Endothelial cell of umbilical vein (primary cell): ENCODE measurements at regions not wholly inside any gene's neighbourhood (a gene's known extent, or its start where the extent isn't known, plus 50 kb on each side); places are given as distances from the start of the nearest gene placed in this dataset.

Source experiments
- BruUV-seq: library from RNA; stranded (reverse); fragments of 400-500 nt; replicated peaks from 2 replicates; lab custom pipeline; 2021; lab: Mats Ljungman, UMichigan
- CTCF ChIA-PET: fragments of 300-600, 350-600 bp; sonication (Branson Sonifier 250); formaldehyde crosslinking; loops from one replicate; lab custom pipeline; 2021; ENCODE audit warnings: antibody characterized with exemption, inconsistent platforms; lab: Charles Lee
- POLR2A ChIA-PET: fragments of 300-600, 350-600 bp; sonication (Branson Sonifier 250); formaldehyde crosslinking; loops from one replicate; lab custom pipeline; 2021; ENCODE audit warnings: antibody characterized with exemption, inconsistent platforms; lab: Charles Lee
- DNase-seq: peaks from one replicate; pipeline ENCODE4 v3.0.0-alpha.2; 2011; ENCODE audit warnings: low read depth, low spot score
- FAIRE-seq: peaks from 2 replicates; lab custom pipeline; 2011; peaks lifted over from hg19 to GRCh38; lab: Jason Lieb, UNC
- H2AFZ ChIP-seq: 2 replicates; pipeline ENCODE4 v1.6.0; 2012; ENCODE audit warnings: low read depth, low read length, control low read depth, inconsistent platforms
- H3K27ac ChIP-seq: 2 replicates; pipeline ENCODE4 v1.5.1; 2011; ENCODE audit warnings: low read depth, mild to moderate bottlenecking, control low read depth, low read length, moderate library complexity; ENCODE audit not compliant: insufficient read depth
- H3K27me3 ChIP-seq, 2 experiments: 2 replicates each; pipeline versions ENCODE4 v1.6.0 to v1.6.1; 2011; ENCODE audit warnings: low read length in 2 of 2, mixed read lengths in 1 of 2; ENCODE audit not compliant: control insufficient read depth in 2 of 2, insufficient read depth in 2 of 2
- H3K36me3 ChIP-seq, 2 experiments: 2 replicates in 1 of 2; 3 replicates in 1 of 2; pipeline ENCODE4 v1.5.1; 2011; ENCODE audit warnings: low read length in 2 of 2, mild to moderate bottlenecking in 1 of 2, moderate library complexity in 1 of 2; ENCODE audit not compliant: control insufficient read depth in 2 of 2, insufficient read depth in 2 of 2; ENCODE audit errors: extremely low read depth in 1 of 2
- H3K4me1 ChIP-seq: 3 replicates; pipeline ENCODE4 v1.5.1; 2011; ENCODE audit warnings: mild to moderate bottlenecking, low read length; ENCODE audit not compliant: control insufficient read depth, insufficient read depth; ENCODE audit errors: extremely low read depth
- H3K4me2 ChIP-seq: 2 replicates; pipeline ENCODE4 v1.6.1; 2011; ENCODE audit warnings: low read length, control low read depth, mixed read lengths; ENCODE audit not compliant: insufficient read depth
- H3K4me3 ChIP-seq, 3 experiments: fragments of 200-600 bp in 1 of 3; sonication (generic), shearing (Covaris generic) in 1 of 3; replicated peaks in 1 of 3; 2 replicates each; pipeline ENCODE4 v1.5.1; 2011 to 2016; ENCODE audit warnings: control low read depth in 3 of 3, low read length in 3 of 3, mild to moderate bottlenecking in 2 of 3, inconsistent platforms in 1 of 3, low read depth in 1 of 3, moderate library complexity in 1 of 3; ENCODE audit not compliant: insufficient read depth in 1 of 3
- H3K79me2 ChIP-seq: 2 replicates; pipeline ENCODE4 v1.6.0; 2012; ENCODE audit warnings: low read length, inconsistent platforms; ENCODE audit not compliant: control insufficient read depth, insufficient read depth
- H3K9ac ChIP-seq: replicated peaks from 2 replicates; pipeline ENCODE3; 2011; ENCODE audit warnings: low read length, control low read depth; ENCODE audit not compliant: insufficient read depth; ENCODE audit errors: extremely low read depth
- H3K9me1 ChIP-seq: replicated peaks from 3 replicates; pipeline ENCODE4 v1.6.0; 2011; ENCODE audit warnings: mild to moderate bottlenecking, low read length; ENCODE audit not compliant: control insufficient read depth, insufficient read depth; ENCODE audit errors: extremely low read depth
- H3K9me3 ChIP-seq: replicated peaks from 2 replicates; pipeline ENCODE4 v1.5.1; 2012; ENCODE audit warnings: low read length, inconsistent platforms; ENCODE audit not compliant: control insufficient read depth, insufficient read depth
- H4K20me1 ChIP-seq: replicated peaks from 2 replicates; pipeline ENCODE3; 2011; ENCODE audit warnings: mild to moderate bottlenecking, low read length; ENCODE audit not compliant: control insufficient read depth, insufficient read depth; ENCODE audit errors: extremely low read depth
- CTCF ChIP-seq, 2 donors: IDR thresholded peaks; 1 replicate in 1 of 2; 2 replicates in 1 of 2; pipeline ENCODE4 v1.5.1; 2011; ENCODE audit warnings: low read length in 2 of 2, mild to moderate bottlenecking in 2 of 2, moderate library complexity in 2 of 2, control low read depth in 1 of 2, inconsistent platforms in 1 of 2, low read depth in 1 of 2; ENCODE audit not compliant: insufficient read depth in 1 of 2; ENCODE audit errors: extremely low read depth in 1 of 2
- EZH2 ChIP-seq: IDR thresholded peaks from 2 replicates; pipeline ENCODE4 v1.6.1; 2012; ENCODE audit warnings: borderline replicate concordance, low read depth, mild to moderate bottlenecking, moderate library complexity, low read length, inconsistent platforms; ENCODE audit not compliant: severe bottlenecking
- FOS ChIP-seq: IDR thresholded peaks from 2 replicates; pipeline ENCODE4 v1.6.1; 2011; ENCODE audit warnings: mild to moderate bottlenecking, low read length, moderate library complexity, borderline replicate concordance; ENCODE audit not compliant: insufficient read depth
- GATA2 ChIP-seq: IDR thresholded peaks from 2 replicates; pipeline ENCODE4 v1.7.0; 2011; ENCODE audit warnings: low read depth, mild to moderate bottlenecking, moderate library complexity, mixed read lengths, low read length; ENCODE audit not compliant: insufficient read length, insufficient read depth
- JUN ChIP-seq: IDR thresholded peaks from 2 replicates; pipeline ENCODE4 v1.6.1; 2011; ENCODE audit warnings: borderline replicate concordance, low read depth; ENCODE audit not compliant: insufficient read length, insufficient read depth
- MYC ChIP-seq: IDR thresholded peaks from one replicate; pipeline ENCODE4 v1.6.1; 2011; ENCODE audit warnings: mild to moderate bottlenecking, low read depth, low read length
- POLR2A ChIP-seq: IDR thresholded peaks from 2 replicates; pipeline ENCODE4 v1.6.1; 2012; ENCODE audit warnings: low read depth, mild to moderate bottlenecking, control low read depth, low read length
- POLR2AphosphoS5 ChIP-seq: IDR thresholded peaks from 2 replicates; pipeline ENCODE4 v1.6.1; 2012; ENCODE audit warnings: low read depth, mild to moderate bottlenecking, control low read depth, low read length, moderate library complexity; ENCODE audit not compliant: insufficient read depth
- dilution Hi-C: fragments of 300-500 bp; cut with MboI; formaldehyde crosslinking; loops from one replicate; pipeline ENCODE4 v1.15.0; 2019; ENCODE audit warnings: low sequenced_read_pairs; ENCODE audit not compliant: extremely low pct_ligation_motif_present
- intact Hi-C: fragments of 100-400 bp; cut with micrococcal nuclease; formaldehyde crosslinking; loops from one replicate; pipeline ENCODE4 v1.10.0; 2022
- TF ChIP-seq, protein P1 (sequence below): IDR thresholded peaks from 2 replicates; pipeline ENCODE4 v1.6.1; 2011; ENCODE audit not compliant: insufficient read depth, insufficient read length

DNA sequence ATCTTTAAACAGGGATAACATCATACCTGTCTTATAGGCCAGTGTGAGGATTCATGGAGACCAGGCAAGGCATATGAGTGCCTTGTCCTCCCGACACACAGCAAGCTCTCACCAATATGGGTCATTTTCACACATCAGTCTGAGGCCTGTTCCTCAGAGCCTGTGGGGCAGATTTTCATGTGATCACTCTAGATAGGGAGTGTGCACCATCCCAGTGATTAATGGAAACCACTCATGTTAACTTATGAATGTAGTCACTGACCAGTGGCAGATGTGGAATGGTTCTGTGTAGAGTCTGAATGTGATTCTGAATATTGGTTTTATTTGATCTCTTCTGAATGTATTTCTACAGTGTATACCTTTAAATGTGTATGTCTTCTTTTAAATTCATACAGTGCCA, 219.7 kb upstream of the SFSWAP start:
- Histone ChIP-seq H3K4me3 (no peak overlapping the region), H3K4me1 (no peaks in the 10 kb centered on the region), H3K36me3 (no peaks in the 10 kb centered on the region), H2AFZ (no peak overlapping the region), H3K79me2 (no peaks in the 10 kb centered on the region), H3K9me1 (no peaks in the 10 kb centered on the region), H3K9ac (no peak overlapping the region), H3K27me3 (no peaks in the 10 kb centered on the region), H4K20me1 (no peaks in the 10 kb centered on the region), H3K4me2 (no peak overlapping the region), H3K9me3 (no peaks in the 10 kb centered on the region), H3K27ac (no peak overlapping the region)
- no peak for FAIRE-seq
- ChIA-PET CTCF (no interaction called here), POLR2A (no interaction called here)
- DNase-seq, result no peak
- intact Hi-C loops (no loop called here), dilution Hi-C loops (no loop called here)
- no TSS peak for BruUV-seq
- TF ChIP-seq MYC (no peak), GATA2 (no peak), JUN (no peak), POLR2AphosphoS5 (no peak), POLR2A (no peak), FOS (no peak), CTCF (IDR thresholded peaks at IDR 0.05; ENCODE audit: extremely low read depth in 1 of 2, insufficient read depth in 1 of 2, low read depth in 1 of 2, low read length in 2 of 2) (no peak), EZH2 (no peak)
- TF ChIP-seq, protein P1, sequence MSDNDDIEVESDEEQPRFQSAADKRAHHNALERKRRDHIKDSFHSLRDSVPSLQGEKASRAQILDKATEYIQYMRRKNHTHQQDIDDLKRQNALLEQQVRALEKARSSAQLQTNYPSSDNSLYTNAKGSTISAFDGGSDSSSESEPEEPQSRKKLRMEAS, result no peak
